NB4 (cell line): ENCODE measurements at regions not wholly inside any gene's neighbourhood (a gene's known extent, or its start where the extent isn't known, plus 50 kb on each side); places are given as distances from the start of the nearest gene placed in this dataset.
A peak's percentile ranks its signal among the peaks of the same experiment; 100 is the strongest.
"Not testable (repeated sequence)": the region's sequence is repeated elsewhere in the genome, so short reads cannot be mapped to it uniquely, and the experiment has no call there.

Source experiments
- DNase-seq: peaks from one replicate; pipeline ENCODE4 v3.0.0; 2010; ENCODE audit warnings: low read depth
- H3K4me3 ChIP-seq: one replicate; pipeline ENCODE4 v1.5.1; 2011; ENCODE audit warnings: mild to moderate bottlenecking, low read depth, low read length, moderate library complexity
- CTCF ChIP-seq: IDR thresholded peaks from one replicate; pipeline ENCODE4 v1.5.1; 2012; ENCODE audit warnings: low read depth, low read length
- MYC ChIP-seq: IDR thresholded peaks from 2 replicates; pipeline ENCODE4 v1.6.1; 2011; ENCODE audit warnings: low read depth, low read length
- POLR2A ChIP-seq: IDR thresholded peaks from 2 replicates; pipeline ENCODE4 v1.6.1; 2011; ENCODE audit warnings: mild to moderate bottlenecking; ENCODE audit not compliant: insufficient read length; ENCODE audit errors: extremely low read depth
- TF ChIP-seq, protein P1 (sequence below): IDR thresholded peaks from 2 replicates; pipeline ENCODE4 v1.6.1; 2011; ENCODE audit warnings: low read depth, low read length

DNA sequence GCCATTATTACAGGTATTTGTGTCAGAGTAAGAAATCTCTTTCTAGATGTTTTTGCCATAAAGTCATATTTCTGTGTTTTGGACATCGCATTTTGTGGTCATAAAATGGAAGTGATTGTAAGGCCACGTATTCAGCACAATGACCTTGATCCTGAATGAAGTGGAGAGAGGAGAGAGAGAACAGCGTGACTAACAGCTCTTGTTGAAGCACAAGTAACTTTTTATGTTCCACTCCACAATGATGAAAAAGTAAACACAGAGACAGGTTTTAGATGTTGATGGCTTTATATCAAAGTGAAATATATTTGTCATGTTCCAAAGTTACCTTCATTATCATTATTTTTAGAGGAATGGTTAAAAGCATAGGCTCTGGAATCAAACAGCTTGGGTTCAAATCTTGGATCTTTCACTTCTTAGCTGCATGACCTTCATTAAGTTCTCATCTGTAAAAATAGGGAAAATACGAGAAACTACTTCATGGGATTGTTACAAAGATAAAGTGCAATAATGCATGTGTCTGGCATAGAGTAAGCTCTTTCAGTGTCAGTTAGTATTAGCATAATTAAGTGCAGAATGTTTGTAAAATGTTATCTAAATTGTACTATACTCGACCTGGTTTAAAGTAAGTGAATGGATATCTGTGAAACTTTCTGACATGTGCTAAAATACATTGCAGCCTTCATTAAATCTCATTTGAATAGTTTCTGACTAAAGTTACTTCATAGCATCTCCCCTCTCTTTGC is 341.5 kb upstream of the DNAJC19 start:
- DNase-seq = no peak
- no peak for TF ChIP-seq CTCF
- TF ChIP-seq, protein P1, sequence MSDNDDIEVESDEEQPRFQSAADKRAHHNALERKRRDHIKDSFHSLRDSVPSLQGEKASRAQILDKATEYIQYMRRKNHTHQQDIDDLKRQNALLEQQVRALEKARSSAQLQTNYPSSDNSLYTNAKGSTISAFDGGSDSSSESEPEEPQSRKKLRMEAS = no peak
- no peak for TF ChIP-seq POLR2A
- TF ChIP-seq MYC = no peak

GRCh38 chr3:181330257-181330656 is 340.7 kb upstream of the DNAJC19 start:
- H3K4me3 ChIP-seq = no peak overlapping the region
- no peak for DNase-seq

More for the DNA sequence above, 341.5 kb upstream of the DNAJC19 start:
- no peak overlapping the region for H3K4me3 ChIP-seq

DNA sequence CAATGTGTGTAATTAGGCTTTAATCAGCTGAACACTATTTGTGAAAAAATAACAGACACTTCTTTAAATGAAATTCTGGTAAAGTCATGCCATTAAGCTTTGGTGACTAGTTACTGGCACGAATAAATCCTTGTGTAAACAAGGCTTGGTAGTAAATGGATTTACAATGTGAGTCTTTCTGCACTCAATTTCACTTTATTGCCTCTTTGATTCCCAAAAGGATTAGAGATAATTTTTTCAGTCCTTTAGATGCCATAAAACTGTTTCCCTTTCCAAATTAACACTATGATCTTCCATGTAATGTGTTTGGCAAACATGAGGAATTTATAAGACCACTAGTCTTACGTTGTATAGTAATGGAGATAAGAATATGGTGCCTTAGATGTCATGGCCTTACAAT is 339.5 kb upstream of the DNAJC19 start:
- no peak for DNase-seq
- H3K4me3 ChIP-seq = no peak overlapping the region
- no peak for TF ChIP-seq MYC
- TF ChIP-seq, protein P1 = no peak

More at GRCh38 chr3:181330257-181330656, 340.7 kb upstream of the DNAJC19 start:
- no peak for TF ChIP-seq CTCF
- TF ChIP-seq MYC = no peak
- no peak for TF ChIP-seq POLR2A
- TF ChIP-seq, protein P1 = no peak

DNA sequence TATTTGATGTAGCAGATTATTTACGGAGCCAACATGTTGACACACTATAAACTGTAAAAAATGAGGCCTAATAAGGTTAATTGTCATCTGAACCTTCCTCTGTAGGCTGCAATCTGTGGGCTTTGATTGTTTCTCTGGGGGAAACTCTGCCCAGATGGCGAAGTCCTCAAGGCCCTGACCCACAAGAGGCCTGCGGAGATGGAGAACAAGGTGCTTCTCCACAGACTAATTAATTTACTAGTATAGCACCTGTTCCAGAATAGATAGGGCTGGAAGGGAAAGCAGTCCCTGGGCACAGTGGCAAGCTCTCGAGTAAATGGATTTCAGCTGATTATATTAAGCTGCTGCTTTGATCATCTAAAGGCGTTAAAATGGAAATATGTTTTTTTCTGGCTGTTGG is 338.8 kb upstream of the DNAJC19 start:
- TF ChIP-seq POLR2A = no peak
- TF ChIP-seq CTCF = no peak
- TF ChIP-seq MYC = no peak
- TF ChIP-seq, protein P1 = no peak
- DNase-seq = no peak
- H3K4me3 ChIP-seq = no peak overlapping the region

GRCh38 chr3:181327349-181327748 is 337.8 kb upstream of the DNAJC19 start:
- no peak for DNase-seq
- H3K4me3 ChIP-seq = no peak overlapping the region
- TF ChIP-seq MYC = no peak
- no peak for TF ChIP-seq CTCF
- TF ChIP-seq, protein P1 = no peak
- TF ChIP-seq POLR2A = no peak

- no peak for TF ChIP-seq POLR2A
- TF ChIP-seq, protein P1 = no peak
- peak; percentile 61 for TF ChIP-seq CTCF
- no peak for TF ChIP-seq MYC
- no peak overlapping the region for H3K4me3 ChIP-seq
- peak; percentile 31 for DNase-seq
These were observed 337.2 kb upstream of the DNAJC19 start for GRCh38 chr3:181326637-181327223.

- H3K4me3 ChIP-seq, DNase-seq: not testable (repeated sequence)
These were observed 335.0 kb upstream of the DNAJC19 start for GRCh38 chr3:181324516-181324915.
